Transverse colon (tissue), 4 donors: ENCODE measurements at regions not wholly inside any gene's neighbourhood (a gene's known extent, or its start where the extent isn't known, plus 50 kb on each side); places are given as distances from the start of the nearest gene placed in this dataset.

Experiments
- DNase-seq: peaks from one replicate; pipeline ENCODE4 v3.0.0-alpha.2; 2019
- H3K27ac ChIP-seq, 4 donors: fragments of 200-600 bp; sonication (generic); 2 replicates each; pipeline ENCODE4 v1.5.1; 2016 to 2018; ENCODE audit warnings: inconsistent platforms in 4 of 4
- H3K27me3 ChIP-seq: fragments of 200-600 bp; sonication (generic); 2 replicates; pipeline ENCODE4 v1.5.1; 2017; ENCODE audit warnings: inconsistent platforms
- H3K36me3 ChIP-seq, 4 donors: fragments of 200-600 bp; sonication (generic); 2 replicates each; pipeline ENCODE4 v1.5.1; 2017 to 2019; ENCODE audit warnings: inconsistent platforms in 4 of 4
- H3K4me1 ChIP-seq, 4 donors: fragments of 200-600 bp; sonication (generic); 2 replicates each; pipeline ENCODE4 v1.5.1; 2017 to 2020; ENCODE audit warnings: inconsistent platforms in 4 of 4
- H3K4me3 ChIP-seq, 4 donors: fragments of 200-600 bp; sonication (generic); 1 replicate in 1 of 4; 2 replicates in 3 of 4; pipeline versions ENCODE4 v1.5.1 to v1.6.1; 2017 to 2019; ENCODE audit warnings: inconsistent platforms in 4 of 4
- H3K9me3 ChIP-seq, 2 donors: fragments of 200-600 bp; sonication (generic); 2 replicates each; pipeline ENCODE4 v1.5.1; 2017 to 2019; ENCODE audit warnings: inconsistent platforms in 2 of 2
- CTCF ChIP-seq, 5 experiments: fragments of 200-600 bp in 3 of 5; fragments of 450-650 bp in 2 of 5; sonication (generic) in 3 of 5; IDR thresholded peaks; 1 replicate in 2 of 5; 2 replicates in 3 of 5; pipeline ENCODE4 v1.5.1; 2016 to 2017; ENCODE audit warnings: antibody characterized with exemption in 5 of 5, inconsistent platforms in 3 of 5, mild to moderate bottlenecking in 2 of 5, moderate library complexity in 1 of 5
- EP300 ChIP-seq: sonication (generic); formaldehyde crosslinking; IDR thresholded peaks from one replicate; pipeline ENCODE4 v1.6.1; 2017; ENCODE audit warnings: antibody characterized with exemption, low read depth
- POLR2A ChIP-seq: fragments of 450-650 bp; IDR thresholded peaks from one replicate; pipeline ENCODE4 v1.6.1; 2016; ENCODE audit warnings: antibody characterized with exemption, mild to moderate bottlenecking, moderate library complexity
- POLR2AphosphoS5 ChIP-seq, 3 donors: sonication (generic); formaldehyde crosslinking; IDR thresholded peaks; one replicate each; pipeline ENCODE4 v1.6.1; 2016; ENCODE audit warnings: antibody characterized with exemption in 3 of 3
- WGBS, 2 donors: methylation state at CpG; one replicate each; pipeline ENCODE4 v1.1.5; 2018; ENCODE audit warnings: low coverage in 1 of 2; 5-methylcytosine and 5-hydroxymethylcytosine counted together
- in situ Hi-C, 4 donors: fragments of 200-750 bp; cut with MboI; loops; one replicate each; pipeline versions ENCODE4 v1.15.0 to v1.15.1; 2017; ENCODE audit warnings: low sequenced_read_pairs in 3 of 4, low pct_ligation_motif_present in 1 of 4, low pct_unique_long_range_greater_than_20kb in 1 of 4
- intact Hi-C: fragments of 100-400 bp; cut with DNase I; formaldehyde crosslinking; loops from one replicate; pipeline ENCODE4 v1.15.1; 2023; ENCODE audit warnings: low total_unique reads

DNA sequence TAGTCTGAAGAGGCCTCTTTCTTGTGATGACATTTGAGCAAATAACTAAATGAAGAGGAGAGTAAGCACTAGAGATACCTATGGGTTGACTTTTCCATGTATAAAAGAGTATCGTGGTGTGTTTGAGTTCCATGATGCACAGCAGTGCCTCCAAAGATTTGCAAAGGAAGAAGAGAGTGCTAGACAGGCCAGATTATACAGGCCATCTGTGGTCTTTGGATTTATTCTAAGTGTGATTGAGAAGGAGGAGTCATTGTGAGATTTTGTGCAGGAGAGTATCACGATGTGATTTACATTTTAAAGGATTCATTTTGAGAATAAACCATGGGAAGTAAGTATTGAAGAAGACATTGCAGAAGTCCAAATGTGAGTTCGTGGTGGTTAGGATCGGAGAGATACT is 695.9 kb upstream of the FAM98A start:
- intact Hi-C loops = no loop called here
- no peaks in the 10 kb centered on the region for H3K36me3 ChIP-seq
- in situ Hi-C loops = no loop called here
- DNase-seq = no peak
- no peak overlapping the region for H3K4me3 ChIP-seq
- no peaks in the 10 kb centered on the region for H3K4me1 ChIP-seq
- H3K27ac ChIP-seq = no peak overlapping the region
- no peak for TF ChIP-seq POLR2A
- no peak for TF ChIP-seq EP300
- no peak for TF ChIP-seq CTCF (IDR thresholded peaks at IDR 0.05)
- no peak for TF ChIP-seq POLR2AphosphoS5 (IDR thresholded peaks at IDR 0.05)
- WGBS, 2 donors = 79 to 89% methylated on average over 4 of the region's 4 CpGs
- H3K27me3 ChIP-seq = no peaks in the 10 kb centered on the region
- H3K9me3 ChIP-seq = no peaks in the 10 kb centered on the region

- DNase-seq = no peak
- intact Hi-C loops (no loop called here), in situ Hi-C loops (no loop called here)
- H3K27me3 ChIP-seq = no peaks in the 10 kb centered on the region
- no peaks in the 10 kb centered on the region for H3K36me3 ChIP-seq
- TF ChIP-seq POLR2A = no peak
- no peak for TF ChIP-seq CTCF (IDR thresholded peaks at IDR 0.05)
- no peak for TF ChIP-seq POLR2AphosphoS5 (IDR thresholded peaks at IDR 0.05)
- no peak for TF ChIP-seq EP300
- no peak overlapping the region for H3K27ac ChIP-seq
- H3K4me3 ChIP-seq = no peak overlapping the region
- no peaks in the 10 kb centered on the region for H3K9me3 ChIP-seq
- 58 to 72% methylated on average over 1 of the region's 1 CpG for WGBS, 2 donors
- no peaks in the 10 kb centered on the region for H3K4me1 ChIP-seq
Measured at GRCh38 chr2:34291076-34291475, 692.0 kb upstream of the FAM98A start.

DNA sequence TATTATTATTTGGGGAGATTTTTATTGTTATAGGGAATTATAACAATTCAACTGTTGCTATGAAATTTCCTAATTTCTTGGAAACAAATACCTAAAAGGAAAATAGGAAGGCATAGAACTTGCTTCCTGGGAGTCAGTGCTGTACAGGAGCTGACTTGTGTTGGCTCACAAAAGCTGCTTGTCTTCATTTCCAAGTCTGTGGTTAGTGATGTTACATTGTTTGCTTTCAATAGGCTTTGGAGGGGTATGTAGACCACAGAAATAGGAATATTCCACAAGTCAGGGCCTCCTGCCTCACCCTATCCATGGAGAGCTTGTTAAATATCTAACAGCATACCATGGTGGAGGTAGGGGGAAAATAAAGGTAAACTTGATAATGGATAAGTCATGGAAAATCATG is 688.9 kb upstream of the FAM98A start:
- no peaks in the 10 kb centered on the region for H3K4me1 ChIP-seq
- H3K4me3 ChIP-seq = no peak overlapping the region
- no peaks in the 10 kb centered on the region for H3K27me3 ChIP-seq
- TF ChIP-seq EP300 = no peak
- in situ Hi-C loops (no loop called here), intact Hi-C loops (no loop called here)
- no peak overlapping the region for H3K27ac ChIP-seq
- no peaks in the 10 kb centered on the region for H3K9me3 ChIP-seq
- DNase-seq = no peak
- H3K36me3 ChIP-seq = no peaks in the 10 kb centered on the region

DNA sequence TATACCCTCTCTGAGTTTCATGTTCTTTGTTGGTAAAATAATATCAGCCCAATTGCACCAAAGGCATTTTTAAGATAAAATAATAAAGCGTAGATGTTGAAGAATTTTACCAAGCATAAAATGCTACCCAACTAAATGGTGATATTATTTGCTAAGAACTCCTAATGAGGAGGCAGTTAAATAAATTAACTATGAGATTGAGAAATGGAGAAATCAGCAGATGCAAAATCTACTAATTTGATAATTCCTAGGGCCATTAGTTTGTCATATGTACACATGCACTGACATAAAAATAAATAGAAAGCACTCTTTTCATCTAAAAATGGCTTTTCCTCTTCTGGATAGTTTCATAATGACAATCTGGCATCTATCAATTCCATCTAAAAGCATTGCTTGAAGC is 681.5 kb upstream of the FAM98A start:
- no peak overlapping the region for H3K4me3 ChIP-seq
- no peaks in the 10 kb centered on the region for H3K36me3 ChIP-seq
- intact Hi-C loops (no loop called here), in situ Hi-C loops (no loop called here)
- no peak for TF ChIP-seq CTCF (IDR thresholded peaks at IDR 0.05)
- no peak for TF ChIP-seq EP300
- TF ChIP-seq POLR2AphosphoS5 (IDR thresholded peaks at IDR 0.05) = no peak
- DNase-seq = no peak
- H3K9me3 ChIP-seq = no peaks in the 10 kb centered on the region
- H3K27me3 ChIP-seq = no peaks in the 10 kb centered on the region
- 78 to 93% methylated on average over 1 of the region's 1 CpG for WGBS, 2 donors
- H3K4me1 ChIP-seq = no peaks in the 10 kb centered on the region
- no peak overlapping the region for H3K27ac ChIP-seq

DNA sequence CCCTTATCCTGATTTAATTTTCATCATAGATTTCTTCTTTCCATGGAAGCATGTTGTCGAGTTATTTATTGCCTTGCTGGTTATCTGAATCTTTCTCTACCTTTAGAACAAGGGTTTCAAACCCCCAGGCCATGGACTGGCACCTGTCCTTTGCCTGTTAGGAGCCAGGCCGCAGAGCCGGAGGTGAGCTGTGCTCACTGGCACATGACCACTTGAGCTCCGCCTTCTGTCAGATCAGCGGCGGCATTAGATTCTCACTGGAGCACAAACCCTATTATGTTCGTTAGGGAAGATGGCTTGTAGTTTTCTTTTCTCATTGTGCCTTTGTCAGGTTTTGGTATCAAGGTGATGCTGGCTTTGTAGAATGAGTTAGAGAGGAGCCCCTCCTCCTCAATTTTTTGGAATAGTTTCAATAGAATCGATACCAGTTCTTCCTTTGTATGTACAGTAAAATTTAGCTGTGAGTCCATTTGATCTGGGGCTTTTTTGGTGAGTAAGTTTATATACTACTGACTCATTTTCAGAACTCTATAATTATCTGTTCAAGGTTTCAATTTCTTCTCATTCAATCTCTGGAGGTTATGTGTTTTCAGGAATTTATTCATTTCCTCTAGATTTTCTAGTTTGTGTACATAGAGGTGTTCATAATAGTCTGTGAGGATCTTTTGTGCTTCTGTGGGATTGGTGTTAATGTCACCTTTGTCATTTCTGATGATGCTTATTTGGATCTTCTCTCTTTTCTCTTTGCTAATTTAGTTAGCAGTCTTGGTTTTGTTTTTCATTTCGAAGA is 668.0 kb upstream of the FAM98A start:
- WGBS, 2 donors = 77% methylated on average over 9 of the region's 9 CpGs; no CpG with 5 or more reads in 1 of the 2 donors
- H3K36me3 ChIP-seq = no peaks in the 10 kb centered on the region
- no peaks in the 10 kb centered on the region for H3K4me1 ChIP-seq
- no peaks in the 10 kb centered on the region for H3K27me3 ChIP-seq
- TF ChIP-seq EP300 = no peak
- TF ChIP-seq CTCF (IDR thresholded peaks at IDR 0.05) = no peak
- TF ChIP-seq POLR2A = no peak
- TF ChIP-seq POLR2AphosphoS5 (IDR thresholded peaks at IDR 0.05) = no peak
- DNase-seq = no peak
- no peaks in the 10 kb centered on the region for H3K9me3 ChIP-seq
- H3K27ac ChIP-seq = no peak overlapping the region
- H3K4me3 ChIP-seq = no peak overlapping the region
- intact Hi-C loops = no loop called here
- in situ Hi-C loops = no loop called here
